ENCODE measurements at regions not wholly inside any gene's neighbourhood (a gene's known extent, or its start where the extent isn't known, plus 50 kb on each side); places are given as distances from the start of the nearest gene placed in this dataset.

DNA sequence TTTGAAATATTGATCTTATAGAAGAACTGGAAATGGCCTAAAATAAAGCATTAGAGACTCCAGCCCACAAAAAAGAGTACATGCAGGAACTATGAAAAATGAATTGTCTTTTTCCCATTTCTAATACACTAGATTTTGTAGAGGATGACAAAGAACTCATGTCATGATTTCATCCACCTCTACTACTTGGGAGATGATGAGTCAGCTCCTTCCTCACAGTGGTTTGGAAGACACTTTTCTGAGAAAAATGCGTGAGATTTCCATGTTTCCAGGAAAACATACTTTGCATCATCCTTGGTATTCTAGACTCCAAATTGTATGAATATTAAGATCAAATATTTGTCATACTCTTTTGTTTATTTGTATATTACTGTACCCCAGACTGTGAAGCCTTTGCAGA, 500.5 kb downstream of the FAM181B start:
- FAIRE-seq, result no peak

DNA sequence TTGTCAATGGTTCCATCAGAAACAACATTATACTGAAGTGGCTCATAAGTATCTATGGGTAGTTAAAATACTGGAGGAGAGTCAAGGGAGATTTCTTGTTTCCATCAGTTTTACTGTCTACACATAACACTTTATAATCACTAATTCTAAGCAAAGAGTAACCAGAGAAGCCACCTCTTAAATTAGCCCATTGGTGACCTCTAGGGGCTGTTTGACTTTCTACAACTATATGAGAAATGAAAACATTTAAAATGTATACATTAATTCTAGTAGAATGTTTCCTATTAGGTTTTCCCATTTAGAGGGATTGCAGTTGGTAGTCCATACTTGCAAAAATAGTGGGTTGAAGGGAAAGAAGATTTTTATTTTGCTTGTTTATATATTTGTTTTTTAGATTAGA, 504.3 kb downstream of the FAM181B start:
- TF ChIP-seq, protein P1, sequence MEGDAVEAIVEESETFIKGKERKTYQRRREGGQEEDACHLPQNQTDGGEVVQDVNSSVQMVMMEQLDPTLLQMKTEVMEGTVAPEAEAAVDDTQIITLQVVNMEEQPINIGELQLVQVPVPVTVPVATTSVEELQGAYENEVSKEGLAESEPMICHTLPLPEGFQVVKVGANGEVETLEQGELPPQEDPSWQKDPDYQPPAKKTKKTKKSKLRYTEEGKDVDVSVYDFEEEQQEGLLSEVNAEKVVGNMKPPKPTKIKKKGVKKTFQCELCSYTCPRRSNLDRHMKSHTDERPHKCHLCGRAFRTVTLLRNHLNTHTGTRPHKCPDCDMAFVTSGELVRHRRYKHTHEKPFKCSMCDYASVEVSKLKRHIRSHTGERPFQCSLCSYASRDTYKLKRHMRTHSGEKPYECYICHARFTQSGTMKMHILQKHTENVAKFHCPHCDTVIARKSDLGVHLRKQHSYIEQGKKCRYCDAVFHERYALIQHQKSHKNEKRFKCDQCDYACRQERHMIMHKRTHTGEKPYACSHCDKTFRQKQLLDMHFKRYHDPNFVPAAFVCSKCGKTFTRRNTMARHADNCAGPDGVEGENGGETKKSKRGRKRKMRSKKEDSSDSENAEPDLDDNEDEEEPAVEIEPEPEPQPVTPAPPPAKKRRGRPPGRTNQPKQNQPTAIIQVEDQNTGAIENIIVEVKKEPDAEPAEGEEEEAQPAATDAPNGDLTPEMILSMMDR (IDR thresholded peaks at IDR 0.05; ENCODE audit: borderline replicate concordance, extremely low read depth, insufficient read depth), result no peak
- FAIRE-seq (no peak), DNase-seq (peak in 2 of 5 donors; percentile 56 to 79)
- no peak overlapping the region for H3K27ac ChIP-seq (ENCODE audit: low read depth in 2 of 2, low read length in 2 of 2)
- no peak overlapping the region for H3K4me3 ChIP-seq (ENCODE audit: low read length in 3 of 3)
- no peak overlapping the region for H3K9ac ChIP-seq (ENCODE audit: low read length in 3 of 3)
- H3K9me3 ChIP-seq (ENCODE audit: control insufficient read depth in 2 of 3, insufficient read depth in 1 of 3, low read length in 3 of 3), result no peaks in the 10 kb centered on the region
- H3K27me3 ChIP-seq (ENCODE audit: control insufficient read depth, insufficient read depth, low read length), result no peaks in the 10 kb centered on the region
- intact Hi-C loops (cut with DNase I), result no loop called here
- no peaks in the 10 kb centered on the region for H3K36me3 ChIP-seq (ENCODE audit: control insufficient read depth in 2 of 3, insufficient read depth in 3 of 3, low read length in 3 of 3)
- no peaks in the 10 kb centered on the region for H3K4me1 ChIP-seq (ENCODE audit: control insufficient read depth in 2 of 3, insufficient read depth in 2 of 3, low read depth in 1 of 3, low read length in 3 of 3)

More for the DNA sequence above, 500.5 kb downstream of the FAM181B start:
- no peak overlapping the region for H3K4me3 ChIP-seq (ENCODE audit: low read length in 3 of 3)
- intact Hi-C loops (cut with DNase I), result loop anchor here (5.0 kb wide), 1 partner anchor 591 kb away; no protein-coding TSS in a partner anchor
- no peaks in the 10 kb centered on the region for H3K9me3 ChIP-seq (ENCODE audit: control insufficient read depth in 2 of 3, insufficient read depth in 1 of 3, low read length in 3 of 3)
- H3K36me3 ChIP-seq (ENCODE audit: control insufficient read depth in 2 of 3, insufficient read depth in 3 of 3, low read length in 3 of 3), result no peaks in the 10 kb centered on the region
- no peaks in the 10 kb centered on the region for H3K4me1 ChIP-seq (ENCODE audit: control insufficient read depth in 2 of 3, insufficient read depth in 2 of 3, low read depth in 1 of 3, low read length in 3 of 3)
- TF ChIP-seq, protein P1 (IDR thresholded peaks at IDR 0.05; ENCODE audit: borderline replicate concordance, extremely low read depth, insufficient read depth), result no peak
- no peak overlapping the region for H3K9ac ChIP-seq (ENCODE audit: low read length in 3 of 3)
- DNase-seq, result no peak
- no peaks in the 10 kb centered on the region for H3K27me3 ChIP-seq (ENCODE audit: control insufficient read depth, insufficient read depth, low read length)
- no peak overlapping the region for H3K27ac ChIP-seq (ENCODE audit: low read depth in 2 of 2, low read length in 2 of 2)

- no peak overlapping the region for H3K9ac ChIP-seq (ENCODE audit: low read length in 3 of 3)
- H3K4me3 ChIP-seq (ENCODE audit: low read length in 3 of 3), result no peak overlapping the region
- H3K27ac ChIP-seq (ENCODE audit: low read depth in 2 of 2, low read length in 2 of 2), result no peak overlapping the region
- TF ChIP-seq, protein P1 (IDR thresholded peaks at IDR 0.05; ENCODE audit: borderline replicate concordance, extremely low read depth, insufficient read depth), result no peak
- no peak for FAIRE-seq
- no peak for DNase-seq
- H3K27me3 ChIP-seq (ENCODE audit: control insufficient read depth, insufficient read depth, low read length), result no peaks in the 10 kb centered on the region
- no peaks in the 10 kb centered on the region for H3K4me1 ChIP-seq (ENCODE audit: control insufficient read depth in 2 of 3, insufficient read depth in 2 of 3, low read depth in 1 of 3, low read length in 3 of 3)
- H3K36me3 ChIP-seq (ENCODE audit: control insufficient read depth in 2 of 3, insufficient read depth in 3 of 3, low read length in 3 of 3), result no peaks in the 10 kb centered on the region
- no peaks in the 10 kb centered on the region for H3K9me3 ChIP-seq (ENCODE audit: control insufficient read depth in 2 of 3, insufficient read depth in 1 of 3, low read length in 3 of 3)
- intact Hi-C loops (cut with DNase I), result no loop called here
These were observed 507.7 kb downstream of the FAM181B start for GRCh38 chr11:82225930-82226329.

GRCh38 chr11:82225502-82225901, 508.2 kb downstream of the FAM181B start:
- no peak overlapping the region for H3K9ac ChIP-seq (ENCODE audit: low read length in 3 of 3)
- H3K27ac ChIP-seq (ENCODE audit: low read depth in 2 of 2, low read length in 2 of 2), result no peak overlapping the region
- H3K4me1 ChIP-seq (ENCODE audit: control insufficient read depth in 2 of 3, insufficient read depth in 2 of 3, low read depth in 1 of 3, low read length in 3 of 3), result no peaks in the 10 kb centered on the region
- FAIRE-seq (no peak), DNase-seq (no peak)
- no peak overlapping the region for H3K4me3 ChIP-seq (ENCODE audit: low read length in 3 of 3)
- intact Hi-C loops (cut with DNase I), result no loop called here
- TF ChIP-seq, protein P1 (IDR thresholded peaks at IDR 0.05; ENCODE audit: borderline replicate concordance, extremely low read depth, insufficient read depth), result no peak
- no peaks in the 10 kb centered on the region for H3K27me3 ChIP-seq (ENCODE audit: control insufficient read depth, insufficient read depth, low read length)
- no peaks in the 10 kb centered on the region for H3K9me3 ChIP-seq (ENCODE audit: control insufficient read depth in 2 of 3, insufficient read depth in 1 of 3, low read length in 3 of 3)
- H3K36me3 ChIP-seq (ENCODE audit: control insufficient read depth in 2 of 3, insufficient read depth in 3 of 3, low read length in 3 of 3), result no peaks in the 10 kb centered on the region
